GOT3 (cell line): ENCODE measurements at regions not wholly inside any gene's neighbourhood (a gene's known extent, or its start where the extent isn't known, plus 50 kb on each side); places are given as distances from the start of the nearest gene placed in this dataset.

Source experiments
- DNase-seq: peaks from one replicate; lab custom pipeline; 2025; ENCODE audit warnings: mixed read lengths; lab: John Stamatoyannopoulos, UW

DNA sequence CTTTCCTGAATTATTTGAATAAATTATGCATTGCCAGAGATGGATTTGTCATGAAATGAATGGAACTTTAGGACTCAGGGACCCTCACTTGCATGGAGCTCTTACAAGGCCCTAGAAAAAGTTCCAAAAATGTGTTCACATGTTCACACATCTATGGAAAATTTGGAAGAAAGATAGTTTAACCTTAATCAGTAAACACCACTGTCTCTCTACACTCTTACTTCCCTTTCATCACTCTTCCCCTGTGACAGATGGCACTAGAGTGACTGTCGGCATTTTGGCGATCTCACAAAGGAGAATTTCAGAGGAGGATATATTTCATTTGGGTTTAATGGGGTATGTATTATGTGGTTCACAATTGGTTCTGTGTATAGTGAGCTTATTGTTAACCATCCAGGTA lies 600.8 kb downstream of the IGSF11 start:
- no peak for DNase-seq

DNA sequence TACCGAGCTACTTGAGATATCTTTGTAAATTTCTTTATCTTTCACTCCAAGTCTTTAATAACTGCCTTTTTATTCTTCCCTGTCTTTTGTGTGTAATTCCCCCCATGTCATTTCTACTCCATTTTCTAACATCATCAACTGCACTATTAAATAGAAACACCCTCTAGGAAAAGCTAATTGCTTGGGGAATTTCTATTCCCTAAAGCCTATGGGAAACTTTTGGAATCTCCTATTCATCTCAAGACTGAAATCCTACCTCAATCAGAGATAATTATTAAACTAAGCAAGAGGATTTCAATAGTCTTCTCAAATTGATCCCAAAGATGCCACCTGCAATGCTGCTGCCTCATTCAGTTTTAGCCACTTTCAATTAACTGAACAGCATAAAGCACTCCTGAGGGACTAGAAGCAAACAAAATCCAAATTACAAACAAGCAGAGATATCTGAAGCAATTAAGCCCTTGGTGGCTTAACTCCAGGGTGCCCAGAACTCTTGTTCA lies 598.7 kb downstream of the IGSF11 start:
- no peak for DNase-seq

DNA sequence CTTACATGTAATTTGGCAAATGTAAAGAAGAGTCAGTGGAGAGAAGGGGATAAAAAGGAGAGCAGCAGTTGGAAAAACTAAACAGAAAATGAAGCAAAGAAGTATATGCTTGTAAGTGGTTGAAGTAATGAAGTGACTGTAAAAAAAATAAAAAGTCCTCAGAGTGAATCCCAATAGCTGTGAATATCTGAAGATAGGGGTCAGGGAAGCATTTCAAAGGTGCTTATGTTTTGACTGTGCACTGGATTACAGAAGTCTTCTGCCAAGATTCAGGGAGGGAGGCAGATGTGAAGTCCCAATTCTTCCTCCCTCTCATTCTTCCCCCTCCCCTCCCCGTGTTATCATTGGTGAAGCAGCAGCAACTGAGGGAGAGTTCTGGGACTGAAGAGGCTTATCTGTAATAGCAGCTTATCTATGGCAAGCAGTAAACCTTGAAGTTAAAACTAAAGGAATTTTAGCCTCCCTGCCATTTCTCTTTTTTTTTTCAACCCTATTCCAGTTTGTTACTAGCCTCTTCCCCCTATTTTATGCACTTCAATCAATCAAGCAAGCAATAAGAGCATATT lies 597.9 kb downstream of the IGSF11 start:
- DNase-seq = no peak

DNA sequence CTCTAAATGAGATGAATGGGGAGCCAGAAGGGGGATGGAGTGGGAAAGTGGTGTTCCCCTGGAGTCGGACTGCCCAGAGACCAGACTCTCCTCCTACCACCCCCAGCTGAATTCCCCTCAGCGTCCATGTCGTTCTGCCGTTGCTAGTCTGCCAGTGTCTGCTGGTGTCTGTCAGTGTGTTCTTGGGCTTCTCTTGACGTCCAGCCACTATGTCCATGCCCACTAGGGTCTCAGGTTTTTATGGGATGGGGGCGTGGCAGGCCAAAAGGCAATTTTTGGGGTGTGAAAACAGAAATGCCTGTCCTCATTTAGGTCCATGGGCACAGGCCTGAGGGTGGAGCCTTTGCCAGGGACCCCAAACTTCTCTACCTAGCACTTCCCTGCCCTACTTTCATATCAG lies 589.6 kb downstream of the IGSF11 start:
- DNase-seq = no peak

DNA sequence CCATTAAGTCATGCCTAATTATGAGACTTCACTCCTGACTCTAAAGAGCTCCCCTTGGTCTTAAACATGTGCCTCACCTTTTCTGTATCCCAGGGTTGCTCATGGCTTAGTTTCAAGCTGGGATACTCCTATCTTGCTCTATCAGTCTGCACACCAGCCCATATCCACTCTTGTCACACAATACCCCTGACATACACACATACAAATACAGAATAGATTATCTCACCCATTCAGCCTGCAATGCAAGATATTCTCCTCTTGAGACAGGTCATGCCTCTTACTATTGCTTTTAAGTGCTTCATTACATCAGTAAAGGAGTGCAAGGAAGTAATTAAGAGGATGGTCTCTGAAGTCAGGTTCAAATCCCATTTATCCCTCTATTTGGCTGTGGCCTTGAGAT lies 587.3 kb downstream of the IGSF11 start:
- no peak for DNase-seq

DNA sequence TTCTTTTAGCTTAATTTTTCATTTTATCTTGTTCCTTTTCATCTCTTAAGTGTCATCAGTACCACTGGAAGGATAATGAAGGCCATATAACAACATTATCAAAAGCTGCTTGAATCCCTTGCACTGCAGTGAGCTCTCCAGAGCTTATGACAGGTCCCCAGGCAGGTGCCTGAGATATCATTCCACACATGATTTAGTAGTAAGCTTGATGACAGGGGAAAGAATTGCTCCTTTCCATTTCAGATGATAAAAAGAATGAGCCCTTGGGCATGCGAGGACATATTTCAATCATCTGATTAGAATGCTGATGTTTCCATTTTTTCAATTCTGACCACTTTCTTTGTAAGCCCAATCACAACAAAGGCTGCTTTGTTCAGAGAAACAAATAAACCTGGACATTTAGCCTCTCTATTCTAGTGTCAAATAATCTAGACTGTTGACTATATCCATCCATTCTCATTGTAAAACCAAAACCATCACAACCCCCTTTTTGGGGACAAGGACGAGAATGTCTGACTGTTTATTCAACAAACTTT lies 567.8 kb downstream of the IGSF11 start:
- no peak for DNase-seq

DNA sequence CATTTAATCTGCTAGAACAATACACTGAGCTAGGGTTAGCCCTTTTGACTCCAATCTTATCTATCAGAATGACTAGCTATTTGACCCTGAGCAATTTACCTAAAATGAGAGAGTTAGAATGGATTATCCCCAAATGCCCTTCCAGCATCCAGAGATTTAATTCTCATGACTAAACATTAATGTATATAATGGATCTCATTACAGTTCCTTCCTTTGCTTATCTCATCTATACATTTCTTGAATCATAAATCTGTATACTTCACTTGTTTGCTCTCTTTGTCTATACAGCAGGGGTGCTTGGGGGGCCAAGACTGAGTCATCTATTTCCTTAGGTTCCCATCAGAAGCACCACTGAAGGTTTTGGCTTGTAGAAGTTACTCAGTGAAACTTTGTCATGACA lies 565.8 kb downstream of the IGSF11 start:
- no peak for DNase-seq

DNA sequence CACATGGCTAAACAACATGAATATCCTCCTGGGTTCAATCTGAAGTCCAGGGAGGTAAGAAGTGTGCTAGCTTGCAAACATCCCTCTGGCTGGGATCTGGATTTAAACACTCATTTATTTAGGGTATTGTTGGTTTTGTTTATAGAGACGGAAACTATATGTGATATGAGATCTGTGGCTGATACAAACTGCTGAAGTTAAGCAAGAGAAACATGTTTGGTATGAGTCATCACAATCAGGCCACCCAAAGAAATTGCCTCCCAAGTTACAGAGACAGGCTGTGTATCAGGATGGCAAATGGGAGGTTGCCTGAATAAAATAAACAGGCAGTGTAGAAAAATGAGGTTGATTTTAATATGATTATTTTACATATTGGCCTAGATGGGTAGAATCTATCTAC lies 562.1 kb downstream of the IGSF11 start:
- no peak for DNase-seq

DNA sequence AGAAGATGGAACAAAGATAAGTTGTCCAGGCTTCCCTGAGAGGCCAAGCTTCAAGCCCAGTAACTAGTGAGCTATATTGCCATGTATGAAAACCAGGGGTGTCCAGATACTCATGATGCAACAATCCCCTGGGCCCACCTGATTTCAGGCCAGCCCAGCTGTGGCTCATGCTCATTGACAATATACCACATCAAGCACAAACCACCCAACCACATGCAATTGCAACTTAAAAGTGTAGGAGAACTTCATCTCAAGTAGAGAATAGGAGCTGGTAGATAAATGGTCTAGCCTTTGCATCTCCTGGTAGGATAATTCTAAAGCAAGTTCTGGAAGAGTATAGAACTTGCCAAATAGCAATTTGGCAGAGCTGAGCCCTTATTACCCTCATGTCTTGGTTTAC lies 561.3 kb downstream of the IGSF11 start:
- DNase-seq = no peak

DNA sequence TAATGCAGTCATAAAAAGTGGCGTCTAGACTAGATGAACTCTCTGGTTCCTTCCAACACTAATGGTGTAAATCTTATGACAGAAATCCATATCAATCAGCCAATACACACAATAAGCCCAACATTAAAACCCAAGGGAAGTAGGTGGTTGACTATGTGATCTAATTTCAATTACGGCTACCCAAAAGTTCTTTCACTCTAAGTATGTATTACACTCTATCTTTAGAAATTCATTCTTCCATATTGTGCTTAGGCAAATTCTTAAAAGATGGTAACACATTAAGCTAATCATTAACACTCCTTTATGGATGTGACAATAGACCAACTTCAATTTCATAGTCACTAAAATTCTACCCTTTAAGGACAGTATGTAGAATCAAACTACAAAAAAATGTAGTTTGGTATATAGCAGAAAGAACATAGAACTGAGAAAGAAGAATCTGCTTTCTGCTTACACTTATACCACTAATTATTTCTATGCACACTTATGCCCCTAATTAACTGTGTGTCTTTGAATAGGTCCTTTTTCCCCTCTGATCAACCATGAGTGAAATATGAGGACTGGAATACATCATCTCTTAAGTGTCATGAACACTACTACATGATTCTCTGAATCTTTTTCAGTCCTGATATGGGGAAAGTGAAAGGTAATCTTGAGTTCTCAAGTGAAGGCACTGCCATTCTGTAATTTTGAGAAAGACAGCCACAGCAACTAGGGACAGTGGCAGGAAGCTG lies 557.6 kb downstream of the IGSF11 start:
- no peak for DNase-seq

DNA sequence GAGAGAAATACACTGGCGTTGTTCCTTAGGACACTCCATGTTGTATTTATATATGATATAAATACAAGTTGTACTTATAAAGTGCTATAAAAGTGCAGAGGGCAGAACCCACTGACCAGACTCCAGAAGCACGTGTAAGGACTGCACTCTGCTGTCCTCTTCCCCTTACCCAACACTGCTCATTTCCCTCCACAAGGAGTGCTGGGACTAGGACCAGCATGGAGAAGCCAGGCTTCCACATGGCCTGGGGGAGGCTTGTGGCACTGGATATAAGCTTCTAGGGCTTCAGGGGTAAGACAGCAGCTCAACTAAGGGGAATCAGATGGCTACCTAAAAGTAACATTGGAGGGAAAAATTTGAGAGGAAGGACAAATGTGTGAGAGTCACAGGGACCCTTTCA lies 556.9 kb downstream of the IGSF11 start:
- no peak for DNase-seq

DNA sequence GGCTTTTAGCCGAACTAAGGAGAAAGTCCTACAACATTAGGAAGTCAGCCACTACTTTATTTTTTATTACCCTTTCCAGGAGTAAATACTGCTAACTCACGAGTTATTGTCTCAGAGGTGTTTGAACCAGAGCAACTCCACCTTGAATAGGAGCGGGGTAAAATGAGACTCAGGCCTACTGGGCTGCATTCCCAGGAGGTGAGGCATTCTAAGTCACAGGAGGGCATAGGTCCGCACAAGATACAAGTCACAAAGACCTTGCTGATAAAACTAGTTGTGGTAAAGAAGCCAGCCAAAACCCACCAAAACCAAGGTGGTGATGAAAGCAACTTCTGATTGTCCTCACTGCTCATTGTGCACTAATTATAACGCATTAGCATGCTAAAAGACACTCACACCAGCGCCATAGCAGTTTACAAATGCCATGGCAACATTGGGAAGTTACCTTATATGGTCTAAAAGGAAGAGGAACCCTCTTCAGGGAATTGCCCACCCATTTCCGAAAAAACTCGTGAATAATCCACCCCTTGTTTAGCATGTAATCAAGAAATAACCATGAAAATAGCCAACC lies 555.9 kb downstream of the IGSF11 start:
- no peak for DNase-seq

DNA sequence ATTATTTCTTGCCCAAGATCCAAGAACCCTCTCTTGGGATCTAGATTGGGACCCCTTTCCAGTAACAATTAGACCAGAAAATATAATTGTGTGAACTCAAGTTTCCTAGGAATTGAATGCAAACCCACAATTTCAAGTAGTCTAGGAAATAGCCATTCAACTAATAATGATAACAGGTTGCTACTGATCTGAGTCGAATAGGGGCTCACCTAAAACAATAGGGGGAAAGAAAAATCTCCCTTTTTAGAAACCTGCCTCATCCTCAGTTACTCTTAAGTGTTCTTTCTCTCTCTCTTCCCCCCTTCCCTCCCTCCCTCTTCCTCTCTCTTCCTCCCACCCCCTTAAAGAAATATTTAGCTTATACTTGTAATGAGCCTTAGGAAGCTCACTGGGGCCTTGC lies 555.3 kb downstream of the IGSF11 start:
- no peak for DNase-seq

DNA sequence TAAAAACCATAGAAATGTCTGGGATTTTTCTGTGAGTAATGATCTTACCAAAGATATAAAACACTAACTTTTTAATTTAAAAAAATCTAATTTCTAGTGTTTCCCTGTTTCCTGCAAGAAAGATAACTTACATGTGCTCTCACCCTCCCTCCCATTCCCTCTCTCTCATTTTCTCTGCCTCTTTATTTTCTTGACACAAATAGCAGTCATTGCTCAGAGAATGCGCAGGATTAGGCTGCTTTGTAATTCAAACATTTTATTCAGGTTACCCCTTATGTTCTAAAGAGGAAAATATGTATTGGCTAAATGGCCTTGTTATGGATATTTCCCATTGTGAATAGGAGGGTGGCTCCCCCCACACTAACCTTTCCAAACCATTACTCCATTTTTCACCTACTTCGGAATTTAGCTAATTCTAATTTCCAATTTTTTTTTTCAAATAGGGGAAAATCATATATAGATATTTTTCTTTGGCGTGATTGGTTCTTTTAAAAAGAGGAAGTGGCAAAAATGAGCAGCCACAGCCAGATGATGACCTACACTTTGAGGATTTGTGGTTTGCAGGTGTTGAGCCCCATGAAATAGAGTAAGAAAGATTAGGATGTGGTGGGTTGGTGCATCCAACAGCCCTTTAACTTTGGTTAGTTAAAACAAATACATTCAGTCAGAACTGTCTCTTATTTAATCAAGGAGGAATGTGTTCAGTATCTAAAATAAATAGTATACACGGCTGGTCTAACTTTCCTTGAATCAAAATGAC lies 554.4 kb downstream of the IGSF11 start:
- no peak for DNase-seq

DNA sequence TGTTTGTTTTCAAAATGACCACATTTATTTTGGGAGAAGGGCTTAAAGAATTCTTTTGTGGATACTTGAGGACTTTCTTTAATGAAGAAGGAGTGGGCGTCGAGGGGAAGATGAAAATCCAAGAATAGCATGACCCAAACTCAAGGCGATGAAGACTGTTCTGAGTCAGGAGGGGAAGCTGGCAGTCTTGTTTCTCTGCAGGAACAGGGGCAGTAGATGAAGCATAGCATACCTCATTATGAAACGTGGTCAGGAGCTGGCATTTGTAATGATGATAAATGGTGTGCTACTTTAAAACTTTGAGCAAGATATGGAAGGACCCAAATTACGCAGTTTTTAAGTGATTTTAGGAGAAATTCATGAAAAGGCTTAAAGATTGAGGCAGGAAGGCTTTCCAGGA lies 549.0 kb downstream of the IGSF11 start:
- DNase-seq = no peak

DNA sequence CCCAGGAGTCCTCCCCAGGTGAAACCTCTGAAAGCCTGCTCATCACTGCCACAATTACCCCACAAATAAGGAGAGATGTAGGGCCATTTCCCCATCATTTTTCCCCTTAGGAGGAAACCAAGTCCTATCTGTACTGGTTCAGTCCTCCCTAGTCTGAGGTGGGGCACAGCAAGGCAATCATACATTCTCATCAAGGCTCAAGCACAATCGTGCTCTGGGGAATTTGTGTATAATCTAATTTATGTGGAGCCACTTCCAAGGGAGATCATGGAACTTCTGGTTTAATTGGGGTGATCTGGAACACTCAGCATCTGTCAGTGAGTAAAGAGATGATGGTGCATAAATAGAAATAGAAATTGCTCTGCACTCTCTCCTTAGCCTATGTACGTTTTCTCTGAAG lies 546.9 kb downstream of the IGSF11 start:
- DNase-seq = no peak

DNA sequence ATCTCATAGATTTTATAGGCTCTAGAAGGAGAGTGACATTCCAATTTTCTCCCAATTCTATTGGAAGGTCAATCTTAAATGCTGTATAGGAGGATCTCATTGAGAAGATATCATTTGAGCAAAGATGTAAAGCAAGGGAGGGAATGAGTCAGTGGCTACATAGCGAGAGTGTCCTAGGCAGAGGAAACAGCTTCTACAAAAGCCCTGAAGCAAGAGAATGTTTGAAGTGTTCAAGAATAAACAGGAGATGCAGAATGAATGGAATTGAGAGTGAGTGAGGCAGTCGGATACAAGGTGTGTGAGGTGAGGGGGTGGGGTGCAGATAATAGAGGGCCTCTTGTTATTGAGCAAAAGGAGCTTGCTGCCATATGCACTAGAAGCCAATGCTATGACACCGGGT lies 545.9 kb downstream of the IGSF11 start:
- no peak for DNase-seq

DNA sequence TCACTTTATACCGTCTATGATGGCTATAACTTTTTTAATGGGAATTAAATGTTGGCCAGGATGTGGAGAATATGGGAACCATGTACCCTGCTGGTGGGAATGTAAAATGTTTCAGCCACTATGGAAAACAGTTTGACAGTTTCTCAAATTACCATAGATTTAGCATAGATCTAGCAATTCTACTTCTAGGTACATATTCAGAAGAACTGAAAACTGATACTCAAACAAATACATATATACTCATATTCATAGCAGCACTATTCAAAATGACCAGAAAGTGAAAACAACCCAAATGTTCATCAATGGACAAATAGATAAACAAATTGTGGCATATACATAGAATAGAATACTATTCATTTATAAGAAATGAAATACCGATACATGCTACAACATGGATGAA lies 539.4 kb downstream of the IGSF11 start:
- DNase-seq = no peak

DNA sequence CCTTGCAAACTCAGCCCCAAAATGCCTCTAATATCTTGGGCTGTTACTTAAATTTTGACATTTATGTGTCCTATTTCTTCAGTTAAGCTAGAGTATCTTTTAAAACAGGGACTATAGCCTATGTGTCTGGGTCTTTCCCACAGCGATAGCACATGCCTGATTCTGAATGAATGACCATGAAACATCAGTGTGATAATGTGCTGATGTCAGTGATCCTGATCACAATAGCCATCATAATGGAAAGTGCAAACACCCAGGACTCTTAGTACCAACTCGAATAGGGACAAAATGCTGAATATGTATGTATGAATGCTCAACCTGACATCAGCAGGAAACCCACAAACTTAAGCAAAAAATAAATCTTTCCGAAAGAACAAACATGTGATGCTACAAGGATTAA lies 537.4 kb downstream of the IGSF11 start:
- no peak for DNase-seq

DNA sequence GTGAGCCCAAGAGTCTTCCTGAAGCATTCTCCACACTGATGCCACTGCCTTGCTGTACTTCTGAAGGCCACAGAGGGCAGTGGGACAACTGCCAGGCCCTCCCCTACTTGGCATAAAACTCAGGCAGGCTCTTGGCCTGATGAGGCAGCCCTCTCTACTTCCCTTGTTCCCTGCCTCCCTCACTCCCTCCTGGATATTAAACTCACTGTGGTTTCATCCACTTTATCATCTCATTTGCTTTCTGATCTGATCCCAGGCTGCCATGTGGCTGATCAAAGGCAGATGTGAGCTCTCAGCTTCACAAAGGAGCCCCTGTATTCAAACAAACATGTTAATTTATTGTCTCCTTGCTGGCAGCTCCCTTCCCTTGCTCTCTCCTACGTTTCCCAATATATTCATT lies 533.5 kb downstream of the IGSF11 start:
- no peak for DNase-seq

DNA sequence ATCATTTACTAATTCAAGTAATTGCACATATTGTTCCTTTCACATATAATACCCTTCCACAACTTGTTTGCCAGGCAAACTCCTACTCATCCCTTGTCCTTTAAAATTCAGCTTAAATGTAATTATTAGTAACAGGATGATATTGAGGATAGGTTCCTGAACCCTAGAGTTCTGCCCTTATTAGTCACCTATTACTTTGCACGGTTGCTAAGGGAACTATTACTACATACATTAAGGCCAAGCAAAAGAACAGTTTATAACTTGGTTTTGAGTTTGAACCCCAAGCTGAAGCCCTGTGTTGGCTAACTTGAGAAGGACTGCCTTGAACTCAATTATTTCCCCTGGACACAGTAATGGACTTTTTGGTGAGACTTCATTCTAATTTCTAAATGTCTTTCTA lies 529.7 kb downstream of the IGSF11 start:
- no peak for DNase-seq

DNA sequence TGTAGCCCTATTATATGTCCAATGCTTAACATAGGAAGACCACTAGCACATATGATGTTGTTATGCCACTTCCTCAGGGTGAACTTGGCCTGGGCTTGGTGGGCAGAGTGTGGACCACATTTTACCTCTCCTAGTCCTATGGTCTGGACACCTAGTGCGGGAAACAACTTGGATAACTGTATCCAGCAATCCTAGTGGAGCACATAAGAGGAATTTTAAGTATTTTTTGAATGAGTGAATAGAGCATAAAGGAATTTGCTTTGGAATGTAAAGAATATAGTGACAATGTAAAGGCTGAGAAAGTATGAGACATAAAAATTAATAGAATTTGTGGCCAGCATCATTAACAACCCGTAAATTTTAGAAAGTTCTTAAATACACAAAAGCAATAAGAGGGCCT lies 528.9 kb downstream of the IGSF11 start:
- no peak for DNase-seq

DNA sequence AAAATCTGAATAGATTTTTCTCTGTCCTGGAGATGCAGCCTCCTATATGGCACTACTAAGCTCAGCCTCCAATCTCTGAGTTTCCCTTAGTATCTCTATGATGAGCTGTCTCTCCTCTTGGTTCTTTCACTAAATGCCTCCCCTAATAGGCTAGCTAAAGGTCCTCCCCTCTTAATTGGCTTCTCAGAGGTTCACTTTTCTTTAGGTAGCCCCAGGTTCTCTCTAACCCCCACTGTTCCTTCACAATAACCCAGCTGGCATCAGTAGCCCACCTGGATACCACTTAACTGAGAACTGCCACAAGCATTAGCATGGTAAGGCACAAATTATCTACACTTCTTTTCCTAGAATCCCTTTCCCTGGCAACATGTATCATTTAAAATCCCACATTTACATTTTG lies 523.2 kb downstream of the IGSF11 start:
- DNase-seq = no peak
